ENCODE measurements at regions not wholly inside any gene's neighbourhood (a gene's known extent, or its start where the extent isn't known, plus 50 kb on each side); places are given as distances from the start of the nearest gene placed in this dataset.
"Not testable (repeated sequence)": the region's sequence is repeated elsewhere in the genome, so short reads cannot be mapped to it uniquely, and the experiment has no call there.

- TF ChIP-seq, protein P1, sequence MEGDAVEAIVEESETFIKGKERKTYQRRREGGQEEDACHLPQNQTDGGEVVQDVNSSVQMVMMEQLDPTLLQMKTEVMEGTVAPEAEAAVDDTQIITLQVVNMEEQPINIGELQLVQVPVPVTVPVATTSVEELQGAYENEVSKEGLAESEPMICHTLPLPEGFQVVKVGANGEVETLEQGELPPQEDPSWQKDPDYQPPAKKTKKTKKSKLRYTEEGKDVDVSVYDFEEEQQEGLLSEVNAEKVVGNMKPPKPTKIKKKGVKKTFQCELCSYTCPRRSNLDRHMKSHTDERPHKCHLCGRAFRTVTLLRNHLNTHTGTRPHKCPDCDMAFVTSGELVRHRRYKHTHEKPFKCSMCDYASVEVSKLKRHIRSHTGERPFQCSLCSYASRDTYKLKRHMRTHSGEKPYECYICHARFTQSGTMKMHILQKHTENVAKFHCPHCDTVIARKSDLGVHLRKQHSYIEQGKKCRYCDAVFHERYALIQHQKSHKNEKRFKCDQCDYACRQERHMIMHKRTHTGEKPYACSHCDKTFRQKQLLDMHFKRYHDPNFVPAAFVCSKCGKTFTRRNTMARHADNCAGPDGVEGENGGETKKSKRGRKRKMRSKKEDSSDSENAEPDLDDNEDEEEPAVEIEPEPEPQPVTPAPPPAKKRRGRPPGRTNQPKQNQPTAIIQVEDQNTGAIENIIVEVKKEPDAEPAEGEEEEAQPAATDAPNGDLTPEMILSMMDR (IDR thresholded peaks at IDR 0.05): not testable (repeated sequence)
- TF ChIP-seq POLR2A, EP300, POLR2AphosphoS5 (IDR thresholded peaks at IDR 0.05): not testable (repeated sequence)
Measured at GRCh38 chr2:89767058-89767457, 1075.6 kb downstream of the RPIA start.

Data from suprapubic skin (tissue), 4 donors.